Duodenal mucosa (tissue), 2 donors: ENCODE measurements at regions not wholly inside any gene's neighbourhood (a gene's known extent, or its start where the extent isn't known, plus 50 kb on each side); places are given as distances from the start of the nearest gene placed in this dataset.

Experiments used
- H3K27ac ChIP-seq: one replicate; pipeline ENCODE4 v1.7.0; 2013; ENCODE audit warnings: low read depth, low read length
- H3K27me3 ChIP-seq, 2 donors: one replicate each; pipeline ENCODE4 v1.7.0; 2013; ENCODE audit warnings: low read length in 2 of 2, control low read depth in 1 of 2; ENCODE audit not compliant: insufficient read depth in 2 of 2, control insufficient read depth in 1 of 2
- H3K36me3 ChIP-seq, 2 donors: one replicate each; pipeline ENCODE4 v1.7.0; 2013; ENCODE audit warnings: low read length in 2 of 2, control low read depth in 1 of 2; ENCODE audit not compliant: insufficient read depth in 2 of 2, control insufficient read depth in 1 of 2
- H3K4me1 ChIP-seq, 2 donors: one replicate each; pipeline ENCODE4 v1.7.0; 2013; ENCODE audit warnings: low read length in 2 of 2, control low read depth in 1 of 2; ENCODE audit not compliant: insufficient read depth in 2 of 2, control insufficient read depth in 1 of 2
- H3K4me3 ChIP-seq, 2 donors: one replicate each; pipeline ENCODE4 v1.7.0; 2013; ENCODE audit warnings: low read length in 2 of 2, low read depth in 1 of 2
- H3K9ac ChIP-seq, 2 donors: one replicate each; pipeline ENCODE4 v1.7.0; 2013; ENCODE audit warnings: low read length in 2 of 2, low read depth in 1 of 2
- H3K9me3 ChIP-seq, 2 donors: one replicate each; pipeline ENCODE4 v1.7.0; 2013; ENCODE audit warnings: low read length in 2 of 2, control low read depth in 1 of 2; ENCODE audit not compliant: control insufficient read depth in 1 of 2

GRCh38 chr4:189237340-189237739, 703.3 kb upstream of the FRG1 start:
- Histone ChIP-seq H3K4me1 (no peaks in the 10 kb centered on the region), H3K27me3 (no peaks in the 10 kb centered on the region), H3K36me3 (no peaks in the 10 kb centered on the region), H3K9ac (no peak overlapping the region), H3K9me3 (peaks cover 0 to 8% of the 10 kb centered on the region in 2 donors), H3K27ac (no peak overlapping the region), H3K4me3 (no peak overlapping the region)

- H3K36me3 ChIP-seq: no peaks in the 10 kb centered on the region
- H3K4me3 ChIP-seq: no peak overlapping the region
- H3K9me3 ChIP-seq: peaks cover 4 to 5% of the 10 kb centered on the region in 2 donors
- H3K27me3 ChIP-seq: no peaks in the 10 kb centered on the region
- H3K9ac ChIP-seq: no peak overlapping the region
- no peaks in the 10 kb centered on the region for H3K4me1 ChIP-seq
- H3K27ac ChIP-seq: no peak overlapping the region
These were observed 685.0 kb upstream of the FRG1 start for GRCh38 chr4:189255636-189256035.

GRCh38 chr4:189261475-189261874, 679.2 kb upstream of the FRG1 start:
- H3K9me3 ChIP-seq: peaks cover 2 to 11% of the 10 kb centered on the region in 2 donors
- no peak overlapping the region for H3K4me3 ChIP-seq
- H3K27me3 ChIP-seq: no peaks in the 10 kb centered on the region
- no peak overlapping the region for H3K27ac ChIP-seq
- H3K4me1 ChIP-seq: no peaks in the 10 kb centered on the region
- no peaks in the 10 kb centered on the region for H3K36me3 ChIP-seq
- H3K9ac ChIP-seq: no peak overlapping the region

GRCh38 chr4:189265515-189265914, 675.2 kb upstream of the FRG1 start:
- Histone ChIP-seq H3K4me3 (no peak overlapping the region), H3K36me3 (no peaks in the 10 kb centered on the region), H3K4me1 (no peaks in the 10 kb centered on the region), H3K9ac (no peak overlapping the region), H3K27me3 (no peaks in the 10 kb centered on the region), H3K9me3 (peaks cover 2 to 11% of the 10 kb centered on the region in 2 donors), H3K27ac (no peak overlapping the region)

GRCh38 chr4:189267312-189267965, 673.2 kb upstream of the FRG1 start:
- H3K27ac ChIP-seq: no peak overlapping the region
- no peaks in the 10 kb centered on the region for H3K9me3 ChIP-seq
- H3K4me1 ChIP-seq: no peaks in the 10 kb centered on the region
- H3K9ac ChIP-seq: no peak overlapping the region
- H3K27me3 ChIP-seq: no peaks in the 10 kb centered on the region
- H3K36me3 ChIP-seq: no peaks in the 10 kb centered on the region
- no peak overlapping the region for H3K4me3 ChIP-seq

GRCh38 chr4:189278597-189279165, 662.0 kb upstream of the FRG1 start:
- Histone ChIP-seq H3K9ac (no peak overlapping the region), H3K27ac (no peak overlapping the region), H3K4me1 (no peaks in the 10 kb centered on the region), H3K36me3 (no peaks in the 10 kb centered on the region), H3K9me3 (peaks cover 0 to 5% of the 10 kb centered on the region in 2 donors), H3K4me3 (no peak overlapping the region), H3K27me3 (no peaks in the 10 kb centered on the region)

GRCh38 chr4:189279188-189279587, 661.5 kb upstream of the FRG1 start:
- Histone ChIP-seq H3K9me3 (peaks cover 0 to 5% of the 10 kb centered on the region in 2 donors), H3K4me3 (no peak overlapping the region), H3K9ac (no peak overlapping the region), H3K4me1 (no peaks in the 10 kb centered on the region), H3K36me3 (no peaks in the 10 kb centered on the region), H3K27me3 (no peaks in the 10 kb centered on the region), H3K27ac (no peak overlapping the region)

GRCh38 chr4:189285377-189285776, 655.3 kb upstream of the FRG1 start:
- Histone ChIP-seq H3K27ac (no peak overlapping the region), H3K27me3 (no peaks in the 10 kb centered on the region), H3K36me3 (no peaks in the 10 kb centered on the region), H3K4me3 (no peak overlapping the region), H3K4me1 (no peaks in the 10 kb centered on the region), H3K9me3 (no peaks in the 10 kb centered on the region), H3K9ac (no peak overlapping the region)

- Histone ChIP-seq H3K9me3 (no peaks in the 10 kb centered on the region), H3K9ac (no peak overlapping the region), H3K4me3 (no peak overlapping the region), H3K27ac (no peak overlapping the region), H3K27me3 (no peaks in the 10 kb centered on the region), H3K36me3 (no peaks in the 10 kb centered on the region), H3K4me1 (no peaks in the 10 kb centered on the region)
These were observed 648.7 kb upstream of the FRG1 start for GRCh38 chr4:189291939-189292338.

GRCh38 chr4:189293459-189293858, 647.2 kb upstream of the FRG1 start:
- Histone ChIP-seq H3K9ac (no peak overlapping the region), H3K4me3 (no peak overlapping the region), H3K9me3 (no peaks in the 10 kb centered on the region), H3K27ac (no peak overlapping the region), H3K4me1 (no peaks in the 10 kb centered on the region), H3K27me3 (no peaks in the 10 kb centered on the region), H3K36me3 (no peaks in the 10 kb centered on the region)
